Central memory CD8-positive, alpha-beta T cell (primary cell): ENCODE measurements at regions not wholly inside any gene's neighbourhood (a gene's known extent, or its start where the extent isn't known, plus 50 kb on each side); places are given as distances from the start of the nearest gene placed in this dataset.
"Not testable (repeated sequence)": the region's sequence is repeated elsewhere in the genome, so short reads cannot be mapped to it uniquely, and the experiment has no call there.

Experiments
- ATAC-seq: fragments of 150-1000 bp; cut with Tn5 transposase; replicated peaks from 2 replicates; pipeline ENCODE4 v1.10.0; 2022; ENCODE audit warnings: mild to moderate bottlenecking, moderate FRiP score, moderate number of reproducible peaks; ENCODE audit not compliant: poor library complexity, severe bottlenecking; ENCODE audit errors: extremely low read depth
- DNase-seq, 2 donors: peaks; one replicate each; pipeline ENCODE4 v3.0.0; 2021; ENCODE audit warnings: low spot score in 2 of 2
- H3K27ac Mint-ChIP-seq: one replicate; pipeline ENCODE4 v1.8.0; 2022; ENCODE audit warnings: low read depth, mild to moderate bottlenecking, moderate library complexity, mixed read lengths
- H3K27me3 Mint-ChIP-seq: one replicate; pipeline ENCODE4 v1.8.0; 2022; ENCODE audit warnings: mixed read lengths
- H3K36me3 Mint-ChIP-seq: one replicate; pipeline ENCODE4 v1.8.0; 2022; ENCODE audit warnings: mild to moderate bottlenecking, moderate library complexity, mixed read lengths; ENCODE audit not compliant: insufficient read depth
- H3K4me1 Mint-ChIP-seq: one replicate; pipeline ENCODE4 v1.8.0; 2022; ENCODE audit warnings: mixed read lengths
- H3K4me3 Mint-ChIP-seq: one replicate; pipeline ENCODE4 v1.8.0; 2022; ENCODE audit warnings: mild to moderate bottlenecking, moderate library complexity, mixed read lengths
- H3K9me3 Mint-ChIP-seq: one replicate; pipeline ENCODE4 v1.8.0; 2022; ENCODE audit warnings: mixed read lengths

GRCh38 chr10:33695536-33695935 is 361.1 kb upstream of the NRP1 start:
- H3K27ac Mint-ChIP-seq, result no peak overlapping the region
- no peaks in the 10 kb centered on the region for H3K4me1 Mint-ChIP-seq
- no peaks in the 10 kb centered on the region for H3K36me3 Mint-ChIP-seq
- ATAC-seq (no peak), DNase-seq (no peak)
- H3K27me3 Mint-ChIP-seq, result no peaks in the 10 kb centered on the region
- no peak overlapping the region for H3K4me3 Mint-ChIP-seq
- peaks cover 31% of the 10 kb centered on the region for H3K9me3 Mint-ChIP-seq

DNA sequence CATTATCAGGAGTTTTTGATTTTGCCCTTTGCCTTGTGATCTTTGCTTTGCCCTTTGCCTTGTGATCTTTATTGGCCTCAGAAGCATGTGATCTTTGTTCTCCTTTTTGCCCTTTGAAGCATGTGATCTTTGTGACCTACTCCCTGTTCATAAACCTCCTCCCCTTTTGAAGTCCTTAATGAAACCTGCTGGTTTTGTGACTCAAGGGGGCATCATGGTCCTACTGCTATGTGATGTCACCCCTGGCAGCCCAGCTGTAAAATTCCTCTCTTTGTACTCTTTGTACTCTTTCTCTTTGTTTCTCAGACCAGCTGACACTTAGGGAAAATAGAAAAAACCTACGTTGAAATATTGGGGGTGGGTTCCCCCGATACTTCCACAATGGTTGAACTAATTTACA is 356.1 kb upstream of the NRP1 start:
- not testable (repeated sequence) for H3K4me1 Mint-ChIP-seq, H3K36me3 Mint-ChIP-seq, H3K27me3 Mint-ChIP-seq, H3K27ac Mint-ChIP-seq, H3K4me3 Mint-ChIP-seq, ATAC-seq, DNase-seq
- H3K9me3 Mint-ChIP-seq, result peaks cover 38% of the 10 kb centered on the region

- H3K4me1 Mint-ChIP-seq, result no peaks in the 10 kb centered on the region
- peaks cover 30% of the 10 kb centered on the region for H3K9me3 Mint-ChIP-seq
- DNase-seq, result no peak
- no peak overlapping the region for H3K4me3 Mint-ChIP-seq
- ATAC-seq, result no peak
- no peak overlapping the region for H3K27ac Mint-ChIP-seq
- H3K36me3 Mint-ChIP-seq, result no peaks in the 10 kb centered on the region
- H3K27me3 Mint-ChIP-seq, result peaks cover 20% of the 10 kb centered on the region
These were observed 354.0 kb upstream of the NRP1 start for GRCh38 chr10:33688506-33688905.

DNA sequence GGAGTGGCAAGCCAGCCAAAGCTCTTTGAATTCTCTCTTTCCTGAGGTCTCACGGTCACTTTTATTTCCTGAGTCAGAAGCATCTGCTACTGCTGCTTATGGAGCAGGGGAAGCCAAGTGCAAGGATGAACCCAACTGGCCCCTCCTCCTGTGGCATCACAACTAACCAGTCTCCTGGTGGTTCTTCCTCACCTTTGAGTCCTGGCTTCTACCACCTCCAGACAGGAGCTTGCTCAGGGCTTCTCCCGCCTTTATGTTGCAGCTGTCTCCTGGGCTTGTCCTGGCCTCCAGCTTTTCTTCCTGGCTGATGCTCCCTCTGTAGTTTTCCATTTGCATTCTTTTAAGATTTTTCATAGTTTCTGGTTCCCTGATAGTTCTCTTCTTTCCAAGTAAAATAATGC is 349.7 kb upstream of the NRP1 start:
- no peak overlapping the region for H3K27ac Mint-ChIP-seq
- DNase-seq (no peak), ATAC-seq (no peak)
- no peaks in the 10 kb centered on the region for H3K4me1 Mint-ChIP-seq
- H3K36me3 Mint-ChIP-seq, result no peaks in the 10 kb centered on the region
- peaks cover 20% of the 10 kb centered on the region for H3K27me3 Mint-ChIP-seq
- H3K4me3 Mint-ChIP-seq, result no peak overlapping the region
- H3K9me3 Mint-ChIP-seq, result peaks cover 5% of the 10 kb centered on the region

DNA sequence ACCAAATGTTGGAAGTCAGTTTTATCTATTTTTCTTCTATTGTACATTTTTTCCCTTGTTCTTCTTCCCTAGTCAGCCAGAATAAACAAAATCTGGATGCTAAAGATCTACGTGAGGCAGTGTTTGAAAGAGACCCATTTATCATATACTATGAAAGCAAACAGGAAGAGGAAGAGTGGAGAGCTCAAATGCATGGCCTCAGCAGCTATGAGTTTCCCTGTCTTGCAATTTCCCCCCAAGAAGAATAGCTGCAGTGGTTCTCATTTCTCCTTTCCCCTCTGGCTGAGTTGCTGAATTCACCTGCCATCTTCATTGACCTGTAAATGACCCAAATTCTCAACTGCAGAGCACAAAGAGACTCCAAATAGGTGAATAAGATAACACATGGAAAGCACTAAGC is 347.1 kb upstream of the NRP1 start:
- DNase-seq (no peak), ATAC-seq (no peak)
- H3K27ac Mint-ChIP-seq, result no peak overlapping the region
- H3K4me3 Mint-ChIP-seq, result no peak overlapping the region
- no peaks in the 10 kb centered on the region for H3K9me3 Mint-ChIP-seq
- H3K4me1 Mint-ChIP-seq, result no peaks in the 10 kb centered on the region
- no peaks in the 10 kb centered on the region for H3K36me3 Mint-ChIP-seq
- H3K27me3 Mint-ChIP-seq, result peaks cover 20% of the 10 kb centered on the region

DNA sequence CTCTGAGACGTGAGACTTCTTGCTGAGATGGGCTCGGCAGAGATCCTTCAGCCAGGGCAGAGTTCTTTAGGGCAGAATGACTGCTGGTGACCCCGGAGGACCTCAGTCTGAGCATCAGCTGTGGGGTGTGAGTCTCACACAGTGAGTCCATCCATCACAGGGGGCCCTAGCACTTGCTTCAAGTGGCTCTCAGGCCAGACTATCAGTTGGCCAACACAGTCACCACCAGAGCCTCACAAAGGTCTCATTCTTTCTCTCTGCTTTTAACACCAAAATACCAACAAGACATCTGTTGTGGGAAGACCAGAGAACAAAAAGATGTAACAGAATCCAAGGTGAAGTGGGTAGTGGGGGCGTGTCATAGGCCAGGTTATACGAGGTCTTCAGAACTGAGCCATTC is 345.6 kb upstream of the NRP1 start:
- Mint-ChIP-seq H3K4me1 (no peaks in the 10 kb centered on the region), H3K4me3 (no peak overlapping the region), H3K27ac (no peak overlapping the region), H3K9me3 (no peaks in the 10 kb centered on the region), H3K27me3 (peaks cover 14% of the 10 kb centered on the region), H3K36me3 (no peaks in the 10 kb centered on the region)
- DNase-seq (no peak), ATAC-seq (no peak)

- no peak for ATAC-seq
- no peak overlapping the region for H3K27ac Mint-ChIP-seq
These were observed 342.3 kb upstream of the NRP1 start for GRCh38 chr10:33676606-33677339.

DNA sequence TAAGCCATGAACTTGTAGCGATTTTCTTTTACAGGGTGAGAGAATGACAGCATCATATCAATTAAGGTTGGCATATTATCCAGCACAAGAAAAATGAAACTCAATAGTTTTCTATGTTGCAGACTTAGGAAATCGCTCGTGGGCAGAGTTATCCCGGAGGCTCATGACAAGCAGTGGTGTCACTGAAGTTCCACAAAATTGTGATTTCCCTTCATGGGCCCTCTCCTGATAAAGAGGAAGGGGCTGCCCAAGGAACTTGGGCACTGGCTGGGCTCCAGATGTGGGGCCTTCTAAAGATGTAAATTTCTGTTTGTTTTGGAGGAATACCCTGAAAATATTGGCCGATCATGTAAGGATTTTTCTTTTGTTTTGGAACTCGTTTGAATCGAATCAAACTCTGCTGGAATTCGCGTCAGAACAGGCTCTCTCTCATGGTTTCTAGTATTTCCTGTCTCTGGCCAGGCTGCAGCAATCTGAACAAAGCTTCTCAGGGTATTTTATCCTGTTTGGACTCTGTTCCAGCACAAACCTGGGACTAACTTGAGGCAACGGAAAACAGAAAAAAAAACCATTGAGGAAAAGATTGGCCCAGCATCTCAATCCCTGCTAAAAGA is 340.6 kb upstream of the NRP1 start:
- no peaks in the 10 kb centered on the region for H3K9me3 Mint-ChIP-seq
- H3K27me3 Mint-ChIP-seq, result no peaks in the 10 kb centered on the region
- no peak overlapping the region for H3K4me3 Mint-ChIP-seq
- ATAC-seq (no peak), DNase-seq (no peak)
- H3K36me3 Mint-ChIP-seq, result no peaks in the 10 kb centered on the region
- no peak overlapping the region for H3K27ac Mint-ChIP-seq
- H3K4me1 Mint-ChIP-seq, result no peaks in the 10 kb centered on the region

More at GRCh38 chr10:33676606-33677339, 342.3 kb upstream of the NRP1 start:
- DNase-seq, result no peak
- Mint-ChIP-seq H3K4me1 (no peaks in the 10 kb centered on the region), H3K9me3 (no peaks in the 10 kb centered on the region), H3K4me3 (no peak overlapping the region), H3K27me3 (no peaks in the 10 kb centered on the region), H3K36me3 (no peaks in the 10 kb centered on the region)

DNA sequence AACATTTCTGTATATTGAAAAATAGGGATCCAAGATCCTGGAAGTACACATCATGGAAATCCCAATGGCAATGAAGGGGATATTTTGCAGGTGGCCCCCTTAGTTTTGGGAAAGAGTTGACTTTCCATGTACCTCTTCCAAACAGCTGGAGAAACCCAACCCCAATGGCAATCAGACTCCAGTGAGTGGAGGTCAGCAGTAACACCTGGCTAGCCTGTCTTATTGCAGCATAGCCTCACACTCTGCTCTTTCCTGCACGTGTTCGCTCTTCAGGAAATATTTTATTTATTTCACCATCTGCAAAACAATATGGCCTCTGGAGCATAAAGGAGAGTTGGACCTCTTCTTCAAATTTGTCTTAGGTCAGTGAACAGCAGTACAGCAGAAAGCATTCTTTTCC is 340.0 kb upstream of the NRP1 start:
- DNase-seq, result no peak
- Mint-ChIP-seq H3K27me3 (no peaks in the 10 kb centered on the region), H3K27ac (no peak overlapping the region), H3K4me1 (no peaks in the 10 kb centered on the region), H3K4me3 (no peak overlapping the region), H3K9me3 (no peaks in the 10 kb centered on the region), H3K36me3 (no peaks in the 10 kb centered on the region)
- no peak for ATAC-seq

DNA sequence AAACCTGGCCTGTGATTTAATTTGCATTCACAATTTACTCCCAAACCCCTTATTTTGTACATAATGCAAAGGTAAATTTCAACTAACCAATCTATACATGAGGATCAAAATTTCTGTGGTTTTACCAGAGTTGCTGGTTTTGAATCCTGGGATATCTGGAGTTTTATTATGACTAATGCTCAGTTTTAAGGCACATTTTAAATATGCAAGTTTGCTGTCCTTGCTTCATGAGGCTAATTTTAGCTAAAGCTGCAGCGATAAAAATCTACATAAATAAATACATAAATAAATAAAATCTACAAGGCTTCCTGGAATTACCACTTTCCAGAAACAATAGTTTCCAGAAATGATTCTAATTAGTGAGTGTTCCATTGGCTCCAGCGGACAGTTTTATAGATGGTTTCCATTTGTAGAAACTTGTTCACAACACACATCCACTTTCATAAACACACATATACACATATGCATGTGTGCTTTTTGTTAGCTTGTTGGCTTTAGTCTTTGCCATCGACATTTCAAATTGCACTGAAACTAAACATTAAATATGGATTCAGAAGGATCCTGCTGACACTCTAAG is 339.5 kb upstream of the NRP1 start:
- H3K4me3 Mint-ChIP-seq, result no peak overlapping the region
- no peak for DNase-seq

DNA sequence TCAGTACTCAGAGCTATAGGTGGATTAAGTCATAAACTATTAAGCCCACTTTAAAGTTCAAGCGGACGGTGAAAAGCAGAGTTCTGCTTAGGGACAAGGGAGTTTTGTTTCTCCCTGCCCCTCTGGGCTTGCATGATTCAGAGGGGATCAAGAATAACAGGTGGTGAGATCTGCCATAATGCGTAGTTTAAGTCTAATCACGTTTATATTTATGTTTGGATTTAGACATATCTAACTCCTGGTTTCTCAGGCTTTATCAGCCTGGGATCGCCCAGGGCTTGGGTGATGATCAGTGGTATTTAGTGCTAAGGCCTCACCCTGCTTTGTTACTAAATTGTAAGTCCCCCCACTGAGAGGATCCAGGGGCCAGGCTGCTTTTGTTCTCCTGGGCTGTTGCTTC is 335.4 kb upstream of the NRP1 start:
- no peaks in the 10 kb centered on the region for H3K9me3 Mint-ChIP-seq
- ATAC-seq, result no peak
- H3K27me3 Mint-ChIP-seq, result no peaks in the 10 kb centered on the region
- H3K4me1 Mint-ChIP-seq, result no peaks in the 10 kb centered on the region
- no peaks in the 10 kb centered on the region for H3K36me3 Mint-ChIP-seq
- DNase-seq, result no peak
- H3K4me3 Mint-ChIP-seq, result no peak overlapping the region
- no peak overlapping the region for H3K27ac Mint-ChIP-seq

More for the DNA sequence above, 339.5 kb upstream of the NRP1 start:
- no peaks in the 10 kb centered on the region for H3K4me1 Mint-ChIP-seq
- no peak overlapping the region for H3K27ac Mint-ChIP-seq
- no peaks in the 10 kb centered on the region for H3K9me3 Mint-ChIP-seq
- no peaks in the 10 kb centered on the region for H3K27me3 Mint-ChIP-seq
- no peaks in the 10 kb centered on the region for H3K36me3 Mint-ChIP-seq
- no peak for ATAC-seq

GRCh38 chr10:33666686-33667480 is 332.4 kb upstream of the NRP1 start:
- ATAC-seq (no peak), DNase-seq (no peak)
- Mint-ChIP-seq H3K27me3 (peaks cover 12% of the 10 kb centered on the region), H3K4me3 (no peak overlapping the region), H3K27ac (no peak overlapping the region), H3K9me3 (no peaks in the 10 kb centered on the region), H3K36me3 (no peaks in the 10 kb centered on the region), H3K4me1 (peaks cover 3% of the 10 kb centered on the region)
